PC-9 (cell line): ENCODE measurements at regions not wholly inside any gene's neighbourhood (a gene's known extent, or its start where the extent isn't known, plus 50 kb on each side); places are given as distances from the start of the nearest gene placed in this dataset.

Experiments
- BruUV-seq: library from RNA; stranded (reverse); fragments of 400-500 nt; replicated peaks from 2 replicates; lab custom pipeline; 2021; lab: Mats Ljungman, UMichigan
- CTCF ChIA-PET: fragments of 300-600 bp; sonication (Branson Sonifier 250); formaldehyde crosslinking; loops from one replicate; lab custom pipeline; 2022; ENCODE audit warnings: antibody characterized with exemption; lab: Charles Lee
- POLR2A ChIA-PET: fragments of 300-600 bp; sonication (Branson Sonifier 250); formaldehyde crosslinking; loops from one replicate; lab custom pipeline; 2022; ENCODE audit warnings: antibody characterized with exemption; ENCODE audit not compliant: unreplicated experiment; lab: Charles Lee
- DNase-seq, 2 experiments: peaks; one replicate each; pipeline versions ENCODE4 v3.0.0 to v3.0.0-alpha.2; 2015 to 2022; ENCODE audit warnings: mixed read lengths in 1 of 2
- H2AFZ ChIP-seq: fragments of 200-600 bp; sonication (generic); 2 replicates; pipeline ENCODE4 v1.8.1; 2017; ENCODE audit warnings: antibody characterized with exemption
- H3F3A ChIP-seq: fragments of 200-600 bp; sonication (generic); 2 replicates; pipeline ENCODE4 v1.8.1; 2017; ENCODE audit warnings: antibody characterized with exemption, mild to moderate bottlenecking, low read depth; ENCODE audit not compliant: insufficient read depth
- H3K27ac ChIP-seq: fragments of 200-600 bp; sonication (generic); 2 replicates; pipeline ENCODE4 v1.6.1; 2016; ENCODE audit warnings: mixed run types
- H3K27me3 ChIP-seq: fragments of 200-600 bp; sonication (generic); 2 replicates; pipeline ENCODE4 v1.6.1; 2016; ENCODE audit warnings: low read depth, mixed run types; ENCODE audit not compliant: insufficient read depth
- H3K36me3 ChIP-seq: fragments of 200-600 bp; sonication (generic); 2 replicates; pipeline ENCODE4 v1.6.1; 2016; ENCODE audit warnings: low read depth, mixed run types
- H3K4me1 ChIP-seq: fragments of 200-600 bp; sonication (generic); replicated peaks from 2 replicates; pipeline ENCODE4 v1.6.1; 2016; ENCODE audit warnings: mixed run types; ENCODE audit not compliant: insufficient read depth
- H3K4me2 ChIP-seq: fragments of 200-600 bp; sonication (generic); 2 replicates; pipeline ENCODE4 v1.6.1; 2017; ENCODE audit warnings: mixed run types
- H3K4me3 ChIP-seq: fragments of 200-600 bp; sonication (generic); 2 replicates; pipeline ENCODE4 v1.6.1; 2016; ENCODE audit warnings: mixed run types
- H3K79me2 ChIP-seq: fragments of 200-600 bp; sonication (generic); 2 replicates; pipeline ENCODE4 v1.6.1; 2017; ENCODE audit warnings: low read depth, mixed run types
- H3K9me2 ChIP-seq: fragments of 200-600 bp; sonication (generic); 2 replicates; pipeline ENCODE4 v1.8.1; 2017; ENCODE audit warnings: mild to moderate bottlenecking; ENCODE audit not compliant: insufficient read depth
- H3K9me3 ChIP-seq: fragments of 200-600 bp; sonication (generic); 2 replicates; pipeline ENCODE4 v1.8.1; 2016; ENCODE audit warnings: low read depth; ENCODE audit not compliant: insufficient read depth
- H4K20me1 ChIP-seq: fragments of 200-600 bp; sonication (generic); 2 replicates; pipeline ENCODE4 v1.8.1; 2017; ENCODE audit not compliant: insufficient read depth
- EZH2 ChIP-seq: fragments of 200-600 bp; sonication (generic); IDR thresholded peaks from 2 replicates; pipeline ENCODE4 v1.8.0; 2017; ENCODE audit warnings: antibody characterized with exemption, low read depth
- intact Hi-C: fragments of 100-400 bp; cut with micrococcal nuclease; formaldehyde crosslinking; loops from one replicate; pipeline ENCODE4 v1.10.0; 2022; ENCODE audit not compliant: unreplicated experiment
- TF ChIP-seq, protein P1 (sequence below): fragments of 200-600 bp; sonication (generic); conservative IDR thresholded peaks from 2 replicates; pipeline ENCODE4 v1.6.1; 2017; ENCODE audit warnings: mixed run types, antibody characterized with exemption, mild to moderate bottlenecking, moderate library complexity

DNA sequence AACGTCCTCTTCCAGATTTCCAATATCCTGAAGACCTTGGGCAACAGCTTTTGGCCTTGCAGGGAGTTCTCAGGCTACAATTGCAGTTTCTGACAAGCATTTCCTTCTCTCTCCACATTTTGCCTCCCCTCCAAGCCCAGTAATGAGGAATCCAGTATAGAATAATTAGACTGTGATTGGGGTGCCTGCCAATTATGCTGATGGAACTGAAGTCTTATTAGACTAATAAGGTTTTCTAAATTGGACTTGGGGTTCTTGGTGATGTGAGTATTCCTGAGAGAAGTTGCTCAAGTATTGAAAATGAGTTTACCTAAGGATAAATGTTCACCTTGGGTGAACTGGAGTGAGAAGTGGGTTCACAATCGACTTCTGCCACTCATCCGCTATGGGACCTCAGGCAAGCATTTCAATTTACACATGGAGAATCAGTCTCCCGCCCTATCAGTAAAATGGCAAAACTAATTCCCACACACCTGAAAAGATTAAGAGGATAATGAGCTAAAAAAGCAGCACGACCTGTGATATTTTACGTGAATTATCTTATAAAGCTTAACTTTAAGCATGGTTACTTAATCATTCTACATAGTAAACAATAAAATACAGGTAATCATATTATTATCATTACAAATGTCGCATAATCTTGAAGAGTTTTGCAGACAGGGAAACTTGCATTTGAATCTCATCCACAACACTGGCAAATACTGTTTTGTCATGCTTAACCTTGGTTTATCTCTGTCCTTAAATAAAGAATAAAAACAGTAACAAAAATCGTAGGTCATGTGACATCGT lies 628.0 kb downstream of the TMEM114 start:
- no peak overlapping the region for H2AFZ ChIP-seq
- intact Hi-C loops, result no loop called here
- POLR2A ChIA-PET, result no interaction called here
- no TSS peak for BruUV-seq
- no peak overlapping the region for H3K4me3 ChIP-seq
- H3K27me3 ChIP-seq, result 0 out of 2 replicates have a peak, but pooled peaks cover 4% of the 10 kb centered on the region
- H4K20me1 ChIP-seq, result no peaks in the 10 kb centered on the region
- no peak overlapping the region for H3K4me2 ChIP-seq
- no peaks in the 10 kb centered on the region for H3F3A ChIP-seq
- no peak for DNase-seq
- H3K79me2 ChIP-seq, result no peaks in the 10 kb centered on the region
- H3K9me3 ChIP-seq, result no peaks in the 10 kb centered on the region
- no peak overlapping the region for H3K27ac ChIP-seq
- no peak for TF ChIP-seq EZH2
- TF ChIP-seq, protein P1, sequence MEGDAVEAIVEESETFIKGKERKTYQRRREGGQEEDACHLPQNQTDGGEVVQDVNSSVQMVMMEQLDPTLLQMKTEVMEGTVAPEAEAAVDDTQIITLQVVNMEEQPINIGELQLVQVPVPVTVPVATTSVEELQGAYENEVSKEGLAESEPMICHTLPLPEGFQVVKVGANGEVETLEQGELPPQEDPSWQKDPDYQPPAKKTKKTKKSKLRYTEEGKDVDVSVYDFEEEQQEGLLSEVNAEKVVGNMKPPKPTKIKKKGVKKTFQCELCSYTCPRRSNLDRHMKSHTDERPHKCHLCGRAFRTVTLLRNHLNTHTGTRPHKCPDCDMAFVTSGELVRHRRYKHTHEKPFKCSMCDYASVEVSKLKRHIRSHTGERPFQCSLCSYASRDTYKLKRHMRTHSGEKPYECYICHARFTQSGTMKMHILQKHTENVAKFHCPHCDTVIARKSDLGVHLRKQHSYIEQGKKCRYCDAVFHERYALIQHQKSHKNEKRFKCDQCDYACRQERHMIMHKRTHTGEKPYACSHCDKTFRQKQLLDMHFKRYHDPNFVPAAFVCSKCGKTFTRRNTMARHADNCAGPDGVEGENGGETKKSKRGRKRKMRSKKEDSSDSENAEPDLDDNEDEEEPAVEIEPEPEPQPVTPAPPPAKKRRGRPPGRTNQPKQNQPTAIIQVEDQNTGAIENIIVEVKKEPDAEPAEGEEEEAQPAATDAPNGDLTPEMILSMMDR, result no peak
- no peaks in the 10 kb centered on the region for H3K9me2 ChIP-seq
- H3K36me3 ChIP-seq, result no peaks in the 10 kb centered on the region
- no peaks in the 10 kb centered on the region for H3K4me1 ChIP-seq
- CTCF ChIA-PET, result no interaction called here

DNA sequence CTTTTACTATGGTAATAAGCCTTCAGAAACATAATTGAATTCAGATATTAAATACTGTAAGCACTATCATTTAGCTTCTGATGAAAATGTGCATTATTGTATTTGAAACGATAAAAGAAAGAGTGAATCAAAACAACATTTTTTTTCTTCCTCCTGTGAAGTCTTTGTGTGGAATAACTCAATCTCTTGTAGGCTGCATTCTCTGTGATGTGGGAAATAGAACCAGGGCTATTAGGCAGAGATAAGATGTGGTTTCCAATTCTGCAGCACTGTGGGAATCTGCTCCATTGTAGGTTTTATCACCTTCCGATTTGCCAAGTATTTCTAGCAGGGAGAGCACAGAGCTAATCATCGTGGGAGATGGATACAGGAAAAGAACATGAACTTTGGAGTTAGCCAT lies 624.5 kb downstream of the RBFOX1 start:
- intact Hi-C loops, result no loop called here
- H3K4me3 ChIP-seq, result no peak overlapping the region
- BruUV-seq, result no TSS peak
- no peaks in the 10 kb centered on the region for H3F3A ChIP-seq
- no peaks in the 10 kb centered on the region for H3K79me2 ChIP-seq
- no peak overlapping the region for H3K4me2 ChIP-seq
- H3K9me2 ChIP-seq, result no peaks in the 10 kb centered on the region
- 0 out of 2 replicates have a peak, but pooled peaks cover 4% of the 10 kb centered on the region for H3K27me3 ChIP-seq
- no peaks in the 10 kb centered on the region for H3K36me3 ChIP-seq
- ChIA-PET POLR2A (no interaction called here), CTCF (no interaction called here)
- no peaks in the 10 kb centered on the region for H3K9me3 ChIP-seq
- DNase-seq, result no peak
- no peaks in the 10 kb centered on the region for H3K4me1 ChIP-seq
- H4K20me1 ChIP-seq, result no peaks in the 10 kb centered on the region
- no peak overlapping the region for H3K27ac ChIP-seq
- TF ChIP-seq, protein P1, result no peak
- TF ChIP-seq EZH2, result no peak
- H2AFZ ChIP-seq, result no peak overlapping the region

DNA sequence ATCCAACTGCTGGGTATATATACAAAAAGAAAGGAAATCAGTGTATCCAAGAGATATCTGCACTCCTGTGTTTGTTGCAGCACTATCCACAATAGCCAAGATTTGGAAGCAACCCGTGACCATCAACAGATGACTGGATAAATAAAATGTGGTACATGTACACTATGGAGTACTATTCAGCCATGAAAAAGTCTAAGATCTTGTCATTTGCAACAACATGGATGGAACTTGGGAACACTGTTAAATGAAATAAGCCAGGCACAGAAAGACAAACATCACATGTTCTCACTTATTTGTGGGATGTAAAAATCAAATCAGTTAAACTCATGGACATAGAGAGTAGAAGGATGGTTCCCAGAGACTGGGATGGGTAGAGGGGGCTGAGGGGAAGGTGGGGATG lies 620.7 kb downstream of the RBFOX1 start:
- no peaks in the 10 kb centered on the region for H3K9me3 ChIP-seq
- H3K27ac ChIP-seq, result no peak overlapping the region
- CTCF ChIA-PET, result no interaction called here
- H3K9me2 ChIP-seq, result no peaks in the 10 kb centered on the region
- no peaks in the 10 kb centered on the region for H3K4me1 ChIP-seq
- no peaks in the 10 kb centered on the region for H4K20me1 ChIP-seq
- BruUV-seq, result no TSS peak
- H3K36me3 ChIP-seq, result no peaks in the 10 kb centered on the region
- no peaks in the 10 kb centered on the region for H3F3A ChIP-seq
- no peak for TF ChIP-seq EZH2
- TF ChIP-seq, protein P1, result no peak
- peaks cover 8% of the 10 kb centered on the region; the same call in 1 of the 2 replicates for H3K27me3 ChIP-seq
- intact Hi-C loops, result no loop called here
- no peak for DNase-seq
- no peak overlapping the region for H3K4me3 ChIP-seq
- H3K79me2 ChIP-seq, result no peaks in the 10 kb centered on the region
- POLR2A ChIA-PET, result no interaction called here
- no peak overlapping the region for H2AFZ ChIP-seq
- H3K4me2 ChIP-seq, result no peak overlapping the region
